Upper lobe of left lung (tissue), 6 donors: ENCODE measurements at regions not wholly inside any gene's neighbourhood (a gene's known extent, or its start where the extent isn't known, plus 50 kb on each side); places are given as distances from the start of the nearest gene placed in this dataset.

Experiments
- ATAC-seq, 2 donors: fragments of 200-7000 bp; cut with Tn5 transposase; one replicate each; pipeline ENCODE4 v1.9.1; 2022; ENCODE audit warnings: mild to moderate bottlenecking in 2 of 2, moderate library complexity in 2 of 2; ENCODE audit not compliant: low FRiP score in 2 of 2
- DNase-seq, 2 donors: peaks; one replicate each; pipeline ENCODE4 v3.0.0-alpha.2; 2019 to 2020
- H3K27ac ChIP-seq, 4 donors: fragments of 200-600 bp; sonication (generic); one replicate each; pipeline ENCODE4 v1.5.1; 2016 to 2019
- H3K27me3 ChIP-seq, 4 donors: fragments of 200-600 bp; sonication (generic); one replicate each; pipeline ENCODE4 v1.5.1; 2017 to 2019
- H3K36me3 ChIP-seq, 4 donors: fragments of 200-600 bp; sonication (generic); one replicate each; pipeline ENCODE4 v1.5.1; 2016 to 2019
- H3K4me1 ChIP-seq, 4 donors: fragments of 200-600 bp; sonication (generic); one replicate each; pipeline ENCODE4 v1.5.1; 2018 to 2019
- H3K4me3 ChIP-seq, 4 donors: fragments of 200-600 bp; sonication (generic); one replicate each; pipeline ENCODE4 v1.5.1; 2017 to 2019; ENCODE audit warnings: mild to moderate bottlenecking in 2 of 4, moderate library complexity in 1 of 4
- H3K9me3 ChIP-seq, 4 donors: fragments of 200-600 bp; sonication (generic); one replicate each; pipeline ENCODE4 v1.5.1; 2018 to 2019
- CTCF ChIP-seq, 6 experiments: fragments of 450-650 bp in 4 of 6; fragments of 200-600 bp in 2 of 6; sonication (generic) in 2 of 6; IDR thresholded peaks; one replicate each; pipeline ENCODE4 v1.5.1; 2016 to 2019; ENCODE audit warnings: antibody characterized with exemption in 6 of 6
- EP300 ChIP-seq, 4 donors: sonication (generic); formaldehyde crosslinking; IDR thresholded peaks; one replicate each; pipeline ENCODE4 v1.5.1; 2017; ENCODE audit warnings: antibody characterized with exemption in 4 of 4, control low read depth in 2 of 4
- POLR2A ChIP-seq, 4 donors: fragments of 450-650 bp; IDR thresholded peaks; one replicate each; pipeline ENCODE4 v1.5.1; 2016 to 2017; ENCODE audit warnings: antibody characterized with exemption in 4 of 4, mild to moderate bottlenecking in 2 of 4
- POLR2AphosphoS5 ChIP-seq, 2 donors: sonication (generic); formaldehyde crosslinking; IDR thresholded peaks; one replicate each; pipeline ENCODE4 v1.5.1; 2017; ENCODE audit warnings: antibody characterized with exemption in 2 of 2
- WGBS, 2 donors: methylation state at CpG; one replicate each; pipeline ENCODE4 v1.1.5; 2017 to 2018; 5-methylcytosine and 5-hydroxymethylcytosine counted together
- donor health status: DM: no; HTN: no; CAD: no; lungs with moderate emphysema.
- donor health status: DM: no; HTN: yes; CAD: no; lungs with severe emphysema.

- H3K4me3 ChIP-seq, result no peak overlapping the region
- ATAC-seq, result no peak
- H3K36me3 ChIP-seq, result no peaks in the 10 kb centered on the region
- no peaks in the 10 kb centered on the region for H3K4me1 ChIP-seq
- DNase-seq, result no peak
- no peaks in the 10 kb centered on the region for H3K9me3 ChIP-seq
- no peaks in the 10 kb centered on the region for H3K27me3 ChIP-seq
- 59 to 67% methylated on average over 1 of the region's 1 CpG for WGBS, 2 donors
- H3K27ac ChIP-seq, result no peak overlapping the region
- no peak for TF ChIP-seq POLR2A (IDR thresholded peaks at IDR 0.05)
- TF ChIP-seq POLR2AphosphoS5 (IDR thresholded peaks at IDR 0.05), result no peak
- no peak for TF ChIP-seq EP300 (IDR thresholded peaks at IDR 0.05)
- no peak for TF ChIP-seq CTCF (IDR thresholded peaks at IDR 0.05)
Measured at GRCh38 chr15:95085056-95085455, 853.7 kb downstream of the MCTP2 start.

- ATAC-seq, result no peak
- Histone ChIP-seq H3K27ac (no peak overlapping the region), H3K4me3 (no peak overlapping the region), H3K27me3 (no peaks in the 10 kb centered on the region), H3K9me3 (no peaks in the 10 kb centered on the region), H3K4me1 (no peaks in the 10 kb centered on the region), H3K36me3 (no peaks in the 10 kb centered on the region)
- 52 to 65% methylated on average over 5 of the region's 5 CpGs for WGBS, 2 donors
- no peak for DNase-seq
- TF ChIP-seq CTCF (IDR thresholded peaks at IDR 0.05) (no peak), EP300 (IDR thresholded peaks at IDR 0.05) (no peak), POLR2AphosphoS5 (IDR thresholded peaks at IDR 0.05) (no peak), POLR2A (IDR thresholded peaks at IDR 0.05) (no peak)
Measured at GRCh38 chr15:95086531-95087252, 855.3 kb downstream of the MCTP2 start.

- H3K9me3 ChIP-seq, result no peaks in the 10 kb centered on the region
- no peaks in the 10 kb centered on the region for H3K4me1 ChIP-seq
- no peak for ATAC-seq
- TF ChIP-seq POLR2A (IDR thresholded peaks at IDR 0.05) (no peak), CTCF (IDR thresholded peaks at IDR 0.05) (no peak), EP300 (IDR thresholded peaks at IDR 0.05) (no peak), POLR2AphosphoS5 (IDR thresholded peaks at IDR 0.05) (no peak)
- no peak overlapping the region for H3K27ac ChIP-seq
- H3K27me3 ChIP-seq, result no peaks in the 10 kb centered on the region
- no peak overlapping the region for H3K4me3 ChIP-seq
- no peak for DNase-seq
- no peaks in the 10 kb centered on the region for H3K36me3 ChIP-seq
Measured at GRCh38 chr15:95087253-95087609, 855.9 kb downstream of the MCTP2 start.

- Histone ChIP-seq H3K4me3 (no peak overlapping the region), H3K27ac (no peak overlapping the region), H3K27me3 (no peaks in the 10 kb centered on the region), H3K36me3 (no peaks in the 10 kb centered on the region), H3K9me3 (no peaks in the 10 kb centered on the region), H3K4me1 (no peaks in the 10 kb centered on the region)
- DNase-seq (peak in 1 of 2 donors; percentile 2), ATAC-seq (no peak)
- TF ChIP-seq POLR2A (IDR thresholded peaks at IDR 0.05), result no peak
- no peak for TF ChIP-seq POLR2AphosphoS5 (IDR thresholded peaks at IDR 0.05)
- no peak for TF ChIP-seq EP300 (IDR thresholded peaks at IDR 0.05)
- no peak for TF ChIP-seq CTCF (IDR thresholded peaks at IDR 0.05)
- 94 to 98% methylated on average over 14 of the region's 14 CpGs for WGBS, 2 donors
Measured at GRCh38 chr15:95091444-95091843, 860.1 kb downstream of the MCTP2 start.

GRCh38 chr15:95095250-95095649 is 863.9 kb downstream of the MCTP2 start:
- H3K27ac ChIP-seq, result no peak overlapping the region
- no peaks in the 10 kb centered on the region for H3K4me1 ChIP-seq

More at GRCh38 chr15:95095250-95095649, 863.9 kb downstream of the MCTP2 start:
- ATAC-seq (no peak), DNase-seq (no peak)
- H3K9me3 ChIP-seq, result no peaks in the 10 kb centered on the region
- H3K27me3 ChIP-seq, result no peaks in the 10 kb centered on the region
- H3K36me3 ChIP-seq, result no peaks in the 10 kb centered on the region
- TF ChIP-seq CTCF (IDR thresholded peaks at IDR 0.05) (no peak), POLR2AphosphoS5 (IDR thresholded peaks at IDR 0.05) (no peak), EP300 (IDR thresholded peaks at IDR 0.05) (no peak)
- no peak overlapping the region for H3K4me3 ChIP-seq
